ENCODE measurements at regions not wholly inside any gene's neighbourhood (a gene's known extent, or its start where the extent isn't known, plus 50 kb on each side); places are given as distances from the start of the nearest gene placed in this dataset.

DNA sequence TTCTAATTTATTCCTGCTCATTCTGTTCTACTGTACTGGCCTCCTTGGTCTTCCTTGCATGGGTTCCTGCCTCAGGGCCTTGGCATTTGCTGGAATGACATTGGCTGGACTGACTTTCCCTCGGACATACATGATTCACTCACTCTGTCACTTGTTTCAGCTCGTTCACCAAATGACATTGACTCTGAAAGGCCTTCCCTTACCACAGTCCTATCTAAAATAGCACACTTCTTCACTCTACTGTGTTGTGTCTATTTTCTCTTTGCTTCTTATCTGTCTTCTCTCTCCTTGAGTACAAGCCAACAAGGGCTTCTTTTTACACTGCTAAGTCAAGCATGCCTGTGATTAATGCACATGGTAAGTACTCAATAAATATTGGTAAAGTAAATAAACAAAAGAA lies 65.6 kb downstream of the SCG2 start:
- TF ChIP-seq EZH2 (IDR thresholded peaks at IDR 0.05; ENCODE audit: borderline replicate concordance, insufficient read depth, low read depth, low read length, poor library complexity, severe bottlenecking), result no peak
- TF ChIP-seq, protein P1, sequence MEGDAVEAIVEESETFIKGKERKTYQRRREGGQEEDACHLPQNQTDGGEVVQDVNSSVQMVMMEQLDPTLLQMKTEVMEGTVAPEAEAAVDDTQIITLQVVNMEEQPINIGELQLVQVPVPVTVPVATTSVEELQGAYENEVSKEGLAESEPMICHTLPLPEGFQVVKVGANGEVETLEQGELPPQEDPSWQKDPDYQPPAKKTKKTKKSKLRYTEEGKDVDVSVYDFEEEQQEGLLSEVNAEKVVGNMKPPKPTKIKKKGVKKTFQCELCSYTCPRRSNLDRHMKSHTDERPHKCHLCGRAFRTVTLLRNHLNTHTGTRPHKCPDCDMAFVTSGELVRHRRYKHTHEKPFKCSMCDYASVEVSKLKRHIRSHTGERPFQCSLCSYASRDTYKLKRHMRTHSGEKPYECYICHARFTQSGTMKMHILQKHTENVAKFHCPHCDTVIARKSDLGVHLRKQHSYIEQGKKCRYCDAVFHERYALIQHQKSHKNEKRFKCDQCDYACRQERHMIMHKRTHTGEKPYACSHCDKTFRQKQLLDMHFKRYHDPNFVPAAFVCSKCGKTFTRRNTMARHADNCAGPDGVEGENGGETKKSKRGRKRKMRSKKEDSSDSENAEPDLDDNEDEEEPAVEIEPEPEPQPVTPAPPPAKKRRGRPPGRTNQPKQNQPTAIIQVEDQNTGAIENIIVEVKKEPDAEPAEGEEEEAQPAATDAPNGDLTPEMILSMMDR (IDR thresholded peaks at IDR 0.05), result no peak

Data from B cell (primary cell).